ENCODE measurements at regions not wholly inside any gene's neighbourhood (a gene's known extent, or its start where the extent isn't known, plus 50 kb on each side); places are given as distances from the start of the nearest gene placed in this dataset.

- H3K27me3 ChIP-seq (replicated peaks), result no peaks in the 10 kb centered on the region
- in situ Hi-C loops (cut with HindIII; ENCODE audit: low pct_ligation_motif_present, low sequenced_read_pairs), result no loop called here
- DNase-seq, result peak; percentile 31
- TF ChIP-seq CTCF (IDR thresholded peaks at IDR 0.05; ENCODE audit: low read depth, low read length, missing control alignments), result no peak
- H3K27ac ChIP-seq, result peak overlapping the region; percentile 49
- H3K36me3 ChIP-seq (replicated peaks), result no peaks in the 10 kb centered on the region
- H3K4me3 ChIP-seq (ENCODE audit: low read depth, low read length), result no peak overlapping the region
Measured at GRCh38 chr12:25323581-25323982, 72.9 kb upstream of the KRAS start.

- no peak overlapping the region for H3K4me3 ChIP-seq (ENCODE audit: low read depth, low read length)
- no peaks in the 10 kb centered on the region for H3K36me3 ChIP-seq (replicated peaks)
- no peaks in the 10 kb centered on the region for H3K27me3 ChIP-seq (replicated peaks)
- no peak for TF ChIP-seq CTCF (IDR thresholded peaks at IDR 0.05; ENCODE audit: low read depth, low read length, missing control alignments)
- in situ Hi-C loops (cut with HindIII; ENCODE audit: low pct_ligation_motif_present, low sequenced_read_pairs), result no loop called here
- DNase-seq, result peak; percentile 54
- peak overlapping the region; percentile 49 for H3K27ac ChIP-seq
Measured at GRCh38 chr12:25322918-25323531, 72.3 kb upstream of the KRAS start.

GRCh38 chr12:25322351-25322750, 71.6 kb upstream of the KRAS start:
- no peak overlapping the region for H3K4me3 ChIP-seq (ENCODE audit: low read depth, low read length)
- H3K27me3 ChIP-seq (replicated peaks), result no peaks in the 10 kb centered on the region
- no peak for TF ChIP-seq CTCF (IDR thresholded peaks at IDR 0.05; ENCODE audit: low read depth, low read length, missing control alignments)
- no peak for DNase-seq
- H3K27ac ChIP-seq, result peak overlapping the region; percentile 49
- in situ Hi-C loops (cut with HindIII; ENCODE audit: low pct_ligation_motif_present, low sequenced_read_pairs), result no loop called here
- no peaks in the 10 kb centered on the region for H3K36me3 ChIP-seq (replicated peaks)

GRCh38 chr12:25321772-25322171, 71.0 kb upstream of the KRAS start:
- H3K27me3 ChIP-seq (replicated peaks), result no peaks in the 10 kb centered on the region
- TF ChIP-seq CTCF (IDR thresholded peaks at IDR 0.05; ENCODE audit: low read depth, low read length, missing control alignments), result no peak
- H3K27ac ChIP-seq, result no peak overlapping the region
- in situ Hi-C loops (cut with HindIII; ENCODE audit: low pct_ligation_motif_present, low sequenced_read_pairs), result no loop called here
- H3K36me3 ChIP-seq (replicated peaks), result no peaks in the 10 kb centered on the region
- H3K4me3 ChIP-seq (ENCODE audit: low read depth, low read length), result no peak overlapping the region
- no peak for DNase-seq

- no peak for TF ChIP-seq CTCF (IDR thresholded peaks at IDR 0.05; ENCODE audit: low read depth, low read length, missing control alignments)
- Histone ChIP-seq H3K27me3 (replicated peaks) (no peaks in the 10 kb centered on the region), H3K36me3 (replicated peaks) (no peaks in the 10 kb centered on the region), H3K4me3 (ENCODE audit: low read depth, low read length) (no peak overlapping the region), H3K27ac (no peak overlapping the region)
- no peak for DNase-seq
- in situ Hi-C loops (cut with HindIII; ENCODE audit: low pct_ligation_motif_present, low sequenced_read_pairs), result no loop called here
Measured at GRCh38 chr12:25320123-25321006, 69.6 kb upstream of the KRAS start.
